GM18502 (cell line): ENCODE measurements at regions not wholly inside any gene's neighbourhood (a gene's known extent, or its start where the extent isn't known, plus 50 kb on each side); places are given as distances from the start of the nearest gene placed in this dataset.
"Not testable (repeated sequence)": the region's sequence is repeated elsewhere in the genome, so short reads cannot be mapped to it uniquely, and the experiment has no call there.

Source experiments
- ATAC-seq: cut with Tn5 transposase; IDR thresholded peaks from one replicate; pipeline ENCODE4 v1.9.1; 2021; ENCODE audit warnings: mild to moderate bottlenecking; ENCODE audit not compliant: unreplicated experiment, poor library complexity

DNA sequence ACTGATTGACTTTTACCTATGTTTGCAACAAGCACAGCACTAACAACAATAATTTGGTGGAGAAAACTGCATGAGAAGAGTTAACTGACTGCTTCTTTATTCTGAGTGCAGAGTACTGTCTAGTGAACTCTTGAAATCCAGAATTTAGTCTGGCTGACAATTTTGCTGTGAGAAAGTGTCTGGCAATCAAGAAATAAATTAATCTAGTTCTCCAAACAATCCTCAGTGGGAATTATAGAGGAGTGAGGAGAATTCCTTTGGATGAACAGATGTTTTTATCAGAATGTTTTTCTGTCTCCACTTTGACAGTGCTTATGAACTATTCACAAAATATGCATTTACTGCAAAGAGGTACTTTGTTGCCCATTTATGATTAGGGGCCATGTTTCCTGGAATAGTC, 694.9 kb upstream of the LRRN3 start:
- no peak for ATAC-seq

DNA sequence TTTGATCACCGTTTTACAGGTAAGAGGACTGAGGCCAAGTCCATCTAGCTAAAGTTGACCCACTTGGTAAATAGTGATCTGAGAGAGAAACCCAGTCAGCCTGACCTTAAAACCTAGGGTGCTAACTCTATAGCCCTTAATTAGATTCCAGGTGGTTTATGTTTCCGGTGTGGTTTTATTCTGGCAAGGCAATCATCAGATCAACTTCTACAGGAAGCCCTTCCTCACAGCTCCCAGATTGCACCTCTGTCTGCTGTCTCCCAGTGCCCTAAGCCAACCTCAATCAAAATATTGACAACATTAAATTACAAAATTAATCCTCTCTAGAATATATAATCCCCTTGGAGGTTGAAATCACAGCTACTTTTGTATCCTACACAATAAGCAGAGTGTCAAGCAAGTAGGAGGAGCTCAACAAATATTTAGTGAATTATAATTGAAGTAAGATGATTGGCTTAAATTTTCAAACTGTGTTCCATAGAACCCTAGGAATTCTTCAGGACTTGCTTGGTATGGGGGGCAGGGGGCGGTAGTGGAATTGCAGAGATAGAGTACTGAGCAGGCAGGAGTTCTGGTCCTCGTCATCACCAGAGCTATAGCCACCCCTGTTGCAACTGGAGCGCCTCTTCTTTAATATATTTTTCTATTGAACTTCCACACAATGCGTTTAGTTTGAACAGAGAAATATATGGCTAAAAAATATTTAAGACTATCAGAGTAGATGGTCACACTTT, 692.8 kb upstream of the LRRN3 start:
- ATAC-seq = no peak

DNA sequence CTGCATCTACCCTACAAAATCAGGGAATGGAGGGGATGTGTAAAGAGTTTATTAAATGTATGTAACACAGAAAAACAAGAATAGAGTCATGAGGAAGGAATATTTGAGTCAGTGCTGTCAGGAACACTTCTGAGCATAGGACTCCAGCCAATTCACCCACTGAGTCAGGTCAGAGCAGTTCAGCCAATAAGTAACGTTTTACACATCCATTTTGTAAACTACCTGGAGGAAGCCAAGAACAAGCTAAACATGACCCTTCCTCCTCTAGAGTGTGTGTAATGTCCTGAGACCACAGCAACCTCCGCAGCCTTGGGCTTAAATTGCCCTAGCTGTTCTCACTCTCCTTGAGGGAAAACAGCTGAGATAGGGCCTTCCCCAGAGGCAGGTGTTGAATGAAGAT, 691.5 kb upstream of the LRRN3 start:
- no peak for ATAC-seq

DNA sequence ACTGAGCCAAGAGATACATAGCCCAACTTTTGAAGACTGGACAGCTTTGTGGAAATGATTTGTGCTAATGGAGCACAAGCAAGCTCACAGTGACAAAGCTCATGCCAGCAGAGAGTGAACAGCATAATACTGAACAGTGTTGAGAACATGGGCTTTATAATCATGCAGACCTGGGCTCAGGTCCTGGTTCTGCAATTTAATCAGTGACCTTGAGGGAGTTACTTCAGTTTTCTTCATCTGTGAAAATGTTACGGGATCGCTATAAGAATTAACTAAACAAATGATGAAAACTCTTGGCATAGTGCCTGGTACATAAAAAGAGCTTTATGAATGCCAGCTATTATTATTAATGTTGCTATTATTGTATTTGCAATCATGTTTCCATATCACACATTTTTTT, 690.5 kb upstream of the LRRN3 start:
- ATAC-seq = no peak

DNA sequence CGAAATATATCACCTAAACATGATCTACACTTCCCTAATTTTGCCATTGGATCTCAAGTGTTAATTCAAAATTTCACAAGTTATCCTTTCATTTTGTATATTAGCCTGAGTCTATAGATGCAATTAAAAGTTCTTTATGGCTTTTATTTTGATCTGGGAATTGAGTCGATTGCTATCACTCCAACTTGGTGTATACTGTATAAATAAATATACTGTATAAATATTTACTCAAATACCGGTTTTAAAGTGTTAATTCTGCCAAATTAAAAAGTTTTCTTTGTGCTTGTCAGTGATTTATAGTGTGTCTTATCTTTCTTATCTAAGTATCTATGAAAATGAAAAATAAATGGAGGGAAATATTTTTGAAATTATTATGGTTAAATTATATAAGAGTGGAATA, 683.7 kb upstream of the LRRN3 start:
- ATAC-seq = no peak

DNA sequence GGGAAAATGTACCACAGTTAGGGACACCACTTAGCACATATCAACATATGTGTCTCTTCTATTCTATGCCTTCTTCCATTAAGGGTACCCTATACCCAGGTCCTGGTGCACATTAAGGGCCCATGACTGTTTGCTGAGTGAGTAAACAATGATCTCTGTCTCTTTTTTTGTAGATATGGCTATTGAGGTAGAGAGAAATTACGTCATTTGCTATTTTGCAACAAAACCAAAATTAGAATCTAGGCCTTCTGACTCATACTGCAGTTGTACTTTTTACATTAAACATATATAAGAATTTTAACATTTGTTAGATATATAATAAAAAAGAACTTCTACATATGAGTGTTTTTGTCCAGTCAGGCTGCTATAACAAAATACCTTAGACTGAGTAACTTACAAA, 683.2 kb upstream of the LRRN3 start:
- no peak for ATAC-seq

DNA sequence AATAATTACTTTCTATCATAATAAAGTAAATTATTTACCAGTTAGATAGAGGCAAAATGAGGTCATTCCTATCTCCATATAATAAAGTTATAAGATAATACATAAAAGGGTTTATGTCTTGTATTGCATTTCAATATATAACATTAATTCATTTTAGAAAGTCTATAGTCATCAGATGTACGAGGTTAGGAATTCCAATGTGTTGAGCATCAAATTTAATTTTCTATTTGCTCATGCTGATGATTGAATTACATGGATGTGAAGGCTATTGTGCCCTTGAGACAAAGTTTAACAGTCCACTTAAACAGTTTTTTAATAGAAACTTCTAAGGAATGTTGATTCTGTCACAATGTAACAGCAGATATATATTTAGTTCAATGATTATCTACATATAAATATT, 678.3 kb upstream of the LRRN3 start:
- ATAC-seq = no peak

DNA sequence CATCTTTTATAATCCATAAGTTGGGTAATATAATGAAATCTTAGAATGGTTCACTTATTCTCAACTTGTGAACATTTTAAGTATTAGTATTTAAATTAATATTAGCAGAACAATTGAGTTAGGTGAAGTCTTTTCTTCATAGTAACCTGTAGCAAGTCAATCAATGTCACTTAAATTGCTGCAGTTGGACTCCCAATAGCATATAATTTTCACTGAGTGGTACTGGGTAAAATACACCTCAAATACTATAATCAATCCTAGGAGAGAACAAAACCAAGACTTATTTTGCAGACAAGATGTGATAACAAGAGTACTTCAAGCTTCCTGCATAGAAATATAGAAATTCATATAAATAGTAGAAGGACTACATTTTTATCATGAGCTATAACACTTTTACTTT, 677.9 kb upstream of the LRRN3 start:
- no peak for ATAC-seq

DNA sequence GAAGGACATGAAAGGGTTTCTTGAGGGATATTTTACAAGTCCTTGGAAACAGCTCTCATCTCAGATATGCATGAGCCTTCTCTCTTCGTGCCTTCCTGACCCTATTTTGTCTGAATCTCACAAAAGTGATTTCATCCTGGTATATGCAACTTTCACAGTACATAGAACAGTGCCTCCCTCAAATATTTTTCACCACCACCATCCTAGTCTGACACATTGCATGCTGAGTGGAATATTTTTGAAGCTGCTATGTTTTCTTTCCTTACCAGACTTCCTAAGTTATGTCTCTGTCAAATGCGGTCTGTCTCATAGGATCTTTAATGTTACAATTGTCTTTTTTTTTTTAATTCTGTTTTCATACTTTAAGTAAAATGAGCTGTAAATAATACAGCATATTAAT, 673.3 kb upstream of the LRRN3 start:
- no peak for ATAC-seq

DNA sequence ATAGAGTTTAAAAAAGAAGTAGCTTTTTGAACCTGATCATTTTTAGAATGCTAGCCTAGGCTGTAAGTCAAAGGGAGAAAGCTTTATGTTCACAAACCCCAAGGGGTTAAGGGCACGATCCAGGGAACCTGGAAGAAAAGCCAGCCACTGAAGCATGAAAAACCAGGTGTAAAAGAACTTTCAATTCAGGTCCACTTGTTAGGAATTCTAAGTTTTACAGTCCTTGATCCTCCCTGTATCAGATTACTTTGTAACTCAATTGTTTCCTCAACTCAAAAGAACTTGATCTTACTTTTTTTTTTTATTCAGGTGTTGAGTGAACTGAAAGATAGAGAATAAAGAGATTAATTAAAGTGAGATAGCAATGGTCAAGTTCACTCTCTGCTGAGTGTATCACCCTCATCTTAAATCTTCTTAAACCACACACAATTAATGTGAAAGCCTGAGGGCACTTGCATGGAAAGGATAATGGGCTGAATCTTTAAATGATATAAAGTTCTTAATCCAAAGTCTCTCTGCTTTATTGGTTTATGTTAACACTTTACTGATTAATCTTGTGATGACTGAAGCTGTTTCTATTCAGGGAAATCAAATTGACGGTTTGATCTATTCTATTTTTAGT, 672.2 kb upstream of the LRRN3 start:
- no peak for ATAC-seq

DNA sequence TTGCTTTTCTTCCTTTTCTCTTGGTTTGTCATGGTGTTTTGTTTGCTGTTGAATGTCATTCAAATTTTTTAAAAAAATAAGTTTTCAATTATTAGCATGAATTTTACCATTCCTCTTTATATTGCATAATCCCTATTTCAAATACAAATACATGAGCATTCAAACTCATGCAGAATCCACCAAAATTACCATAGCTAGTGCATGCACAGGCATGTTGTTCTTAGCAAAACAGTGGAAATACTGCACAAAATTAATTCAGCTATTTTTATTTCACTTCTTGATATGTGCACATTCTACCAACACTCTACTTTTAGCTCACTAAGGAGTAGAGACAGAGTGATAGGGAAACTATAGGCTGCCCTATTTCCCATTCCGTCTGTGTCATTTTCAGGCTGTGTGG, 670.1 kb upstream of the LRRN3 start:
- ATAC-seq = no peak

DNA sequence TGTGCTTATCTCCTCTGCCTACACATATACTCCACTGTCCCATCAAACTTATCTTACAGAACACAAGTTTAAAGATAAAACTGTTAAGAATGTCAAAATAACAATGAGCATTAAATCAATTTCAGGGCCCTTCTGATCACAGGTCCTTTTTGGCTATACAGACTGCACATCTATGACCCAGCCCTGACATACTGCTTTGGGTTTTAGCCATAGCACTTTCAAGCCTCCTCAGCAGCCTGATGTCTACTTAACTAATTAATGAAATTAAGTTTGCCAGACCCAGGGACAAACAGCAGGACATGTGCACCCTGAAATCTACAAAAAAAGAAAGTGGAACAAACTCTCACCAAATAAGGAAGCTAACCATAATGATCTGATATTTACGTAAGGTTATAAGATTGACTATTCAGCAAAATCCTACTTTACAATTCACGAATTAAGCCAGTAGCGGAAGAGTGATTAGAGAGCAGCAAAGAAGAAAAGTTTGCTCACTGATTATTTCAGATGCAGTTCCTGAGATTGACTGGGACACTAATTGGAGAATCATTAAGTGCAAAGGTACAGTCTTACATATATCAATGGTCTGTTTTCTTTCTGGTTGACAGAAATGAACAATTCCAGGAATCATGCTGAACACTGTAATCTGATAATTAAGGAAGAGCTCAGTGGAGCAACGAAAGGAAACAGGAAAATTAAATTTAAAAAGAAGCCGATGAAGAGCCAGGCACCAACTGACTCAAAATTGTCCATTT, 669.3 kb upstream of the LRRN3 start:
- no peak for ATAC-seq

DNA sequence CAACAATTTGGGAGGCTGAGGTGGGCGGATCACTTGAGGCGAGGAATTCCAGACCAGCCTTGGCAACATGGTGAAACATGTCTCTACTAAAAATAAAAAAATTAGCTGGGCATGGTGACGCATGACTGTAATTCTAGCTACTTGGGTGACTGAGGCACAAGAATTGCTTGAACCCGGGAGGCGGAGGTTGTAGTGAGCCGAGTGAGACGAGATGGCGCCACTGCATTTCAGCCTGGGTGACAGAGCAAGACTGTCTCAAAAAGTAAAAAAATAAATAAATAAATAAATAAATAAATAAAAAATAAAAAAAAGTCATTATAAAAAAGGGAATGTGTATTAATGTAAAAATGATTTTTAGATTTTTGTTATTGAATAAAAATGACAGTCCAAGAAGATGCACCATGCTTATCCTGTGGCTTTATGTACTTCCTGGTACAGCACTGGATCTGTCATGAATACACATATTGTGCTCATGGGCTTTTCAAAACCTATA, 658.8 kb upstream of the LRRN3 start:
- no peak for ATAC-seq

DNA sequence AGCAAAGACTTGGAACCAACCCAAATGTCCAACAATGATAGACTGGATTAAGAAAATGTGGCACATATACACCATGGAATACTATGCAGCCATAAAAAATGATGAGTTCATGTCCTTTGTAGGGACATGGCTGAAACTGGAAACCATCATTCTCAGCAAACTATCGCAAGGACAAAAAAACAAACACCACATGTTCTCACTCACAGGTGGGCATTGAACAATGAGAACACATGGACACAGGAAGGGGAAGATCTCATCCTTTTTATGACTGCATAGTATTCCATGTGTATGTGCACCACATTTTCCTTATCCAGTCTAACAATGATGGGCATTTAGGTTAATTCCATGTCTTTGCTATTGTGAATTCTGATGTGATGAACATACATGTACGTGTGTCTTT, 652.0 kb upstream of the LRRN3 start:
- not testable (repeated sequence) for ATAC-seq

DNA sequence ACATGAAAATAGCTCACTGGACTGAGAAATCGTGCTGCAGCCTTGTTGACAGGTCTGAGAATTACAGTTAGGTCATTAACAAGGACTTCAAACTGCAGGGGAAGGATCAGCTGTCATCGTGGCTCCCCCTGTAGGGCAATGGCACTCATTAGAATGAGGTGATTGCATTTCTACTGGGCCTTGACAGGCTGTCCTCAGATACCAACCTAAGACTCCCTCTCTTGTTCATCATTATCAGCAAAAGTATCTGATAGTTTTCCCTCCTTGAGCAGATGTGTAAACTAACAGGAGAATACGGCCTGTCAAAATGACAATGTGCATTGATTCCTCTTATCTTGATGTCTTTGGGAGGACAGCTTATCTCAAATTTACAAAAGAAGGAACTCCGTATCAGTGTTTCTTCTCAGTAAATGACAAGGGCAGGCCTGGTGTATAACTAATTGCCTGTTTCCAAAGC, 648.5 kb upstream of the LRRN3 start:
- ATAC-seq = peak; percentile 61

DNA sequence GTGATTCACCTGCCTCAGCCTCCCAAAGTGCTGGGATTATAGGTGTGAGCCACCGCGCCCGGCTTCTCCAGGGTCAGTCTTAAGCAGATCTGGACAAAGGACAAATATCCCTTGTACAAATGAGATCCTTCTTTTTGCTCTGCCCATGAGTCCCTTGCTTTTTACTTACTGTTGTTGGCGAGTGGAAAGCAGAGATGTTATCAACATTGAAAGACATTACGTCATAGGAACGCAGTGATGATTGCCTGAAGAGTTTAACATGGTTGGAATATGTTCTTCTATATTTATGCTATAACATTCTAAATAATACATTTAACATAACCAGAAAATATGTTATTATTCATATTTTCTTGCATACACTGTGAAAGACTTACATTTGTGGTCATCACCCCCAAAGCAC, 644.3 kb upstream of the LRRN3 start:
- no peak for ATAC-seq

DNA sequence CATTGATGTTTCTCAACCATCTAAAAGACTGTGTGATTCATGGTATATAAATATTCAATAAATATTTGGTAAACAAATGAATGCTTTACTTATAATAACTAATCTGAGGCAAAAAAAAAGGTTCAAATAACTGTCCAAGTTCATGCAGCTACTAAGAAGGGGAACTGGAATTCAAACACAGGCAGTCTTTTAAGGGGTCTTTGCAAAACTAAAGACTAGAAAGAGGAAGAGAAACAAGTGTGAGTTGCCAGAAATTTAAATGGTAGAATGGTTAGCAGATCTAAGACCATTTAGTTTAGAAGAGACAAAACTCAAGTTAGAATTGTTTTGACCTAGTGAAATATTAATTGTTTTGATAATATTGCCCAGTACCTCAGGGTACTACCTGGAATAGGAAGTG, 642.0 kb upstream of the LRRN3 start:
- no peak for ATAC-seq

DNA sequence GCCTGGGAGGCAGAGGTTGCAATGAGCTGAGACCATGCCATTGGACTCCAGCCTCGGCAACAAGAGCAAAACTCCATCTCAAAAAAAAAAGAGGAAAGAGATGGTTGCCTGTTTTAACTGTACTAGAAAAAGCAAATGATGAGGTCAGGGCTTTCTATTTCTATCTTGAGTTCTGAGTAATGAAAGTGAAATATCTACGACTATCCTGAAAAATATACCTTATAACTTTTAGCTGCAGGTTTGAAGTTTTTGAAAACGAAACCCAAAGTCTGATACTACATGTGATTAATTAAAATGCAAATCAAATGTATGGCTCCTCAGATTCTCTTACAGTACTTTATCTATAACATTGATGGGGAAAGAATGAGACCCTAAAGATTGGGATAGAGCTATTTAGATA, 636.2 kb upstream of the LRRN3 start:
- ATAC-seq = no peak

DNA sequence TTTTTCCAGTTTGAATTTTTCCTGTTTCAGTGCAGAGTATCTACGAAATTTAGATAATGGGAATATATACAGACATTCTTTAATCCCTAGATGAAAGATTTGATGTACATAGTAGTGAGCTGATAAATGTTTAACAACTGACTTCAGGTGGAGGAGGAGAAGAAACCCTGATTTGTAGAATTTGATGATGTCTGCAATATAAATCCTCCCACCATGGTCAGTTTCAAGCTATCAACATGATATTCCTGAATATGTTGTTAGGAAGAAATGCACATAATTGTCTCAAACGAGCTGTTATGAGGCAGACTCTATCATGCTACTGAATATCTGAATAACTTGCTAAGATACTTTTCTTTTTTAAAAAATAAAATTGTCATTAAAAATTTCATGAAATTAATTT, 629.3 kb upstream of the LRRN3 start:
- no peak for ATAC-seq

DNA sequence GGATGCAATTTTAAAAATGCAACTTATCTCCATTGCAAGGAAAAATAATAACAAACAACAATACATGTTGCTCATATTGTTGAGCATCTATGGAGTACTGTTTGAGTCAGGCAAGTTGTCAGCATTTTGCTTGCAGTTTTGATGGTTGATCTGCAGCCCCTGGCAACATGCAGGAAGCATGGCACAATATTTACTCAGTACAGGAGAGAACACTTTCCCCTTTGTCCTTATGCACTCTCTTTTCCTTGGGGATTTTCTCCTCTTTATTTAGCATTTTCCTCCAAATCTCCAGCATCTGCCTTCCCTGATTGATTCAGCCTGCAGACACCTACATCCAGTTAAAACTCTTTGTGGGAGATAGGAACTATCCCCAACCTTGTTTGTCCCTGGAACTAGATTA, 620.5 kb upstream of the LRRN3 start:
- ATAC-seq = no peak

DNA sequence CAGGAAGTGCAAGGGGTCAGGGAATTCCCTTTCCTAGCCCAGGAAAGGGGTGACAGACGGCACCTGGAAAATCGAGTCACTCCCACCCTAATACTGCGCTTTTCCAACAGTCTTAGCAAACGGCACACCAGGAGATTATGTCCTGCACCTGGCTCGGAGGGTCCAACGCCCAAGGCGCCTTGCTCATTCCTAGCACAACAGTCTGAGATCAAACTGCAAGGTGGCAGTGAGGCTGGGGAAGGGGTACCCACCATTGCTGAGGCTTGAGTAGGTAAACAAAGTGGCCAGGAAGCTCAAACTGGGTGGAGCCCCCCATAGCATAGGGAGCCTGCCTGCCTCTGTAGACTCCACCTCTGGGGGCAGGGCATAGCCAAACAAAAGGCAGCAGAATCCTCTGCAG, 618.5 kb upstream of the LRRN3 start:
- ATAC-seq = not testable (repeated sequence)
